ENCODE measurements at regions not wholly inside any gene's neighbourhood (a gene's known extent, or its start where the extent isn't known, plus 50 kb on each side); places are given as distances from the start of the nearest gene placed in this dataset.
"Not testable (repeated sequence)": the region's sequence is repeated elsewhere in the genome, so short reads cannot be mapped to it uniquely, and the experiment has no call there.

- DNase-seq (ENCODE audit: extremely low read depth, low read depth): no peak
These were observed 558.6 kb upstream of the CDH5 start for GRCh38 chr16:65807858-65808257.

GRCh38 chr16:65805704-65806103 is 560.8 kb upstream of the CDH5 start:
- H3K4me3 ChIP-seq (replicated peaks; ENCODE audit: low read depth, low read length); DNase-seq (ENCODE audit: extremely low read depth, low read depth): not testable (repeated sequence)

More at GRCh38 chr16:65807858-65808257, 558.6 kb upstream of the CDH5 start:
- no peak overlapping the region for H3K4me3 ChIP-seq (replicated peaks; ENCODE audit: low read depth, low read length)
- TF ChIP-seq CTCF (IDR thresholded peaks at IDR 0.05; ENCODE audit: low read depth, low read length, missing control alignments): no peak

GRCh38 chr16:65796481-65796880 is 570.0 kb upstream of the CDH5 start:
- H3K4me3 ChIP-seq (replicated peaks; ENCODE audit: low read depth, low read length): no peak overlapping the region
- no peak for DNase-seq (ENCODE audit: extremely low read depth, low read depth)
- TF ChIP-seq CTCF (IDR thresholded peaks at IDR 0.05; ENCODE audit: low read depth, low read length, missing control alignments): no peak

GRCh38 chr16:65794973-65795372 is 571.5 kb upstream of the CDH5 start:
- TF ChIP-seq CTCF (IDR thresholded peaks at IDR 0.05; ENCODE audit: low read depth, low read length, missing control alignments): no peak
- no peak overlapping the region for H3K4me3 ChIP-seq (replicated peaks; ENCODE audit: low read depth, low read length)

GRCh38 chr16:65793781-65794180 is 572.7 kb upstream of the CDH5 start:
- DNase-seq (ENCODE audit: extremely low read depth, low read depth): no peak
- H3K4me3 ChIP-seq (replicated peaks; ENCODE audit: low read depth, low read length): no peak overlapping the region
- TF ChIP-seq CTCF (IDR thresholded peaks at IDR 0.05; ENCODE audit: low read depth, low read length, missing control alignments): no peak

More at GRCh38 chr16:65794973-65795372, 571.5 kb upstream of the CDH5 start:
- DNase-seq (ENCODE audit: extremely low read depth, low read depth): no peak

GRCh38 chr16:65790768-65791167 is 575.7 kb upstream of the CDH5 start:
- no peak for DNase-seq (ENCODE audit: extremely low read depth, low read depth)
- TF ChIP-seq CTCF (IDR thresholded peaks at IDR 0.05; ENCODE audit: low read depth, low read length, missing control alignments): no peak
- H3K4me3 ChIP-seq (replicated peaks; ENCODE audit: low read depth, low read length): no peak overlapping the region

GRCh38 chr16:65789161-65789945 is 577.1 kb upstream of the CDH5 start:
- no peak for DNase-seq (ENCODE audit: extremely low read depth, low read depth)
- no peak for TF ChIP-seq CTCF (IDR thresholded peaks at IDR 0.05; ENCODE audit: low read depth, low read length, missing control alignments)
- no peak overlapping the region for H3K4me3 ChIP-seq (replicated peaks; ENCODE audit: low read depth, low read length)
